GM23338 (cell line): ENCODE measurements at regions not wholly inside any gene's neighbourhood (a gene's known extent, or its start where the extent isn't known, plus 50 kb on each side); places are given as distances from the start of the nearest gene placed in this dataset.

Experiments
- ATAC-seq: fragments of 200-7000 bp; cut with Tn5 transposase; 3 replicates; pipeline ENCODE4 v1.9.1; 2020
- DNase-seq: peaks from one replicate; pipeline ENCODE4 v3.0.0-alpha.2; 2015; ENCODE audit warnings: low spot score
- H2AFZ ChIP-seq: fragments of 200-600 bp; sonication (generic); 2 replicates; pipeline ENCODE4 v1.8.0; 2016; ENCODE audit warnings: antibody characterized with exemption, mild to moderate bottlenecking, moderate library complexity
- H3F3A ChIP-seq: fragments of 200-600 bp; sonication (generic); replicated peaks from 2 replicates; pipeline ENCODE4 v1.8.0; 2017; ENCODE audit warnings: antibody characterized with exemption, mixed run types, low read depth
- H3K27ac ChIP-seq: fragments of 200-600 bp; sonication (generic); 2 replicates; pipeline ENCODE4 v1.6.1; 2016; ENCODE audit warnings: low read depth
- H3K27me3 ChIP-seq: fragments of 200-600 bp; sonication (generic); 2 replicates; pipeline ENCODE4 v1.8.0; 2016; ENCODE audit warnings: mild to moderate bottlenecking, mixed run types, moderate library complexity; ENCODE audit not compliant: insufficient read depth
- H3K36me3 ChIP-seq: fragments of 200-600 bp; sonication (generic); 2 replicates; pipeline ENCODE4 v1.8.0; 2016; ENCODE audit warnings: mild to moderate bottlenecking; ENCODE audit not compliant: insufficient read depth
- H3K4me1 ChIP-seq: fragments of 200-600 bp; sonication (generic); 2 replicates; pipeline ENCODE4 v1.8.0; 2016; ENCODE audit warnings: mild to moderate bottlenecking, moderate library complexity; ENCODE audit not compliant: insufficient read depth
- H3K4me2 ChIP-seq: fragments of 200-600 bp; sonication (generic); 2 replicates; pipeline ENCODE4 v1.7.1; 2017; ENCODE audit warnings: mixed run types
- H3K4me3 ChIP-seq: fragments of 200-600 bp; sonication (generic); 2 replicates; pipeline ENCODE4 v1.6.1; 2016; ENCODE audit warnings: mixed run types
- H3K79me2 ChIP-seq: fragments of 200-600 bp; sonication (generic); replicated peaks from 2 replicates; pipeline ENCODE4 v1.8.0; 2017; ENCODE audit warnings: mild to moderate bottlenecking; ENCODE audit not compliant: insufficient read depth
- H3K9me2 ChIP-seq: fragments of 200-600 bp; sonication (generic); 2 replicates; pipeline ENCODE4 v1.8.0; 2017; ENCODE audit not compliant: insufficient read depth
- H4K20me1 ChIP-seq: fragments of 200-600 bp; sonication (generic); replicated peaks from 2 replicates; pipeline ENCODE4 v1.8.0; 2017; ENCODE audit warnings: mild to moderate bottlenecking; ENCODE audit not compliant: insufficient read depth
- H3K27ac Mint-ChIP-seq: 2 replicates; pipeline ENCODE4 v1.8.0; 2020; ENCODE audit warnings: inconsistent platforms, mild to moderate bottlenecking, moderate library complexity, mixed read lengths
- H3K27me3 Mint-ChIP-seq: 3 replicates; pipeline ENCODE4 v1.8.0; 2022; ENCODE audit warnings: low read depth, mild to moderate bottlenecking, moderate library complexity, mixed read lengths, inconsistent platforms; ENCODE audit not compliant: insufficient read depth, poor library complexity
- H3K36me3 Mint-ChIP-seq: 3 replicates; pipeline ENCODE4 v1.8.0; 2021; ENCODE audit warnings: low read depth, mild to moderate bottlenecking, inconsistent platforms, moderate library complexity, mixed read lengths
- H3K4me1 Mint-ChIP-seq: 3 replicates; pipeline ENCODE4 v1.8.0; 2020; ENCODE audit warnings: mild to moderate bottlenecking, inconsistent platforms, mixed read lengths
- H3K4me3 Mint-ChIP-seq: 3 replicates; pipeline ENCODE4 v1.8.0; 2021; ENCODE audit warnings: moderate library complexity, mild to moderate bottlenecking, inconsistent platforms, mixed read lengths
- H3K9me3 Mint-ChIP-seq: 3 replicates; pipeline ENCODE4 v1.8.0; 2020; ENCODE audit warnings: moderate library complexity, mild to moderate bottlenecking, inconsistent platforms, mixed read lengths
- CREB1 ChIP-seq: fragments of 250-450 bp; sonication (Bioruptor Pico); IDR thresholded peaks from 2 replicates; pipeline ENCODE4 v1.5.0; 2020; ENCODE audit warnings: low read depth, mild to moderate bottlenecking, moderate library complexity
- ETS1 ChIP-seq: IDR thresholded peaks from 2 replicates; pipeline ENCODE4 v1.6.1; 2016; ENCODE audit warnings: antibody characterized with exemption
- EZH2 ChIP-seq: fragments of 200-600 bp; sonication (generic); IDR thresholded peaks from one replicate; pipeline ENCODE4 v1.8.0; 2017; ENCODE audit warnings: antibody characterized with exemption, mild to moderate bottlenecking, low read depth; ENCODE audit not compliant: unreplicated experiment
- EZH2phosphoT487 ChIP-seq: fragments of 200-600 bp; sonication (generic); IDR thresholded peaks from one replicate; pipeline ENCODE4 v1.8.1; 2018; ENCODE audit warnings: antibody characterized with exemption; ENCODE audit not compliant: unreplicated experiment
- NANOG ChIP-seq: IDR thresholded peaks from 2 replicates; pipeline ENCODE4 v1.6.1; 2016; ENCODE audit warnings: antibody characterized with exemption, borderline replicate concordance
- POLR2AphosphoS5 ChIP-seq: IDR thresholded peaks from 2 replicates; pipeline ENCODE4 v1.6.1; 2016; ENCODE audit warnings: antibody characterized with exemption, low read depth
- STAT1 ChIP-seq: IDR thresholded peaks from one replicate; pipeline ENCODE4 v1.6.1; 2016; ENCODE audit warnings: antibody characterized with exemption; ENCODE audit not compliant: unreplicated experiment
- ZNF114 ChIP-seq: fragments of 250-450 bp; sonication (Bioruptor Pico); IDR thresholded peaks from 2 replicates; pipeline ENCODE4 v1.5.0; 2020; ENCODE audit warnings: mild to moderate bottlenecking, moderate library complexity
- ZNF331 ChIP-seq: fragments of 250-450 bp; sonication (Bioruptor Pico); IDR thresholded peaks from 2 replicates; pipeline ENCODE4 v1.5.0; 2020; ENCODE audit warnings: low read depth, mild to moderate bottlenecking, moderate library complexity
- ZNF462 ChIP-seq: fragments of 250-450 bp; sonication (Bioruptor Pico); IDR thresholded peaks from 2 replicates; pipeline ENCODE4 v1.5.0; 2020; ENCODE audit warnings: mild to moderate bottlenecking, moderate library complexity

GRCh38 chr16:63415014-63415413 is 1378.8 kb upstream of the CDH8 start (continued):
- TF ChIP-seq ETS1 (no peak), EZH2 (no peak), CREB1 (CRISPR knock-in tag) (no peak), NANOG (no peak)

GRCh38 chr16:63410594-63410993 is 1374.4 kb upstream of the CDH8 start:
- Histone ChIP-seq H3K4me3 (no peak overlapping the region), H3K4me2 (no peak overlapping the region), H3K4me1 (no peaks in the 10 kb centered on the region), H2AFZ (no peak overlapping the region), H3K79me2 (no peaks in the 10 kb centered on the region), H3K9me2 (no peaks in the 10 kb centered on the region), H3F3A (no peaks in the 10 kb centered on the region), H4K20me1 (no peaks in the 10 kb centered on the region), H3K27ac (no peak overlapping the region), H3K27me3 (no peaks in the 10 kb centered on the region), H3K36me3 (no peaks in the 10 kb centered on the region)
- ATAC-seq (no peak), DNase-seq (no peak)
- no peak overlapping the region for H3K4me3 Mint-ChIP-seq
- H3K27me3 Mint-ChIP-seq: peaks cover 1% of the 10 kb centered on the region
- H3K4me1 Mint-ChIP-seq: no peaks in the 10 kb centered on the region
- no peaks in the 10 kb centered on the region for H3K9me3 Mint-ChIP-seq
- TF ChIP-seq EZH2phosphoT487: no peak
- TF ChIP-seq CREB1 (CRISPR knock-in tag): no peak
- TF ChIP-seq NANOG: no peak
- H3K36me3 Mint-ChIP-seq: no peaks in the 10 kb centered on the region
- H3K27ac Mint-ChIP-seq: no peak overlapping the region

DNA sequence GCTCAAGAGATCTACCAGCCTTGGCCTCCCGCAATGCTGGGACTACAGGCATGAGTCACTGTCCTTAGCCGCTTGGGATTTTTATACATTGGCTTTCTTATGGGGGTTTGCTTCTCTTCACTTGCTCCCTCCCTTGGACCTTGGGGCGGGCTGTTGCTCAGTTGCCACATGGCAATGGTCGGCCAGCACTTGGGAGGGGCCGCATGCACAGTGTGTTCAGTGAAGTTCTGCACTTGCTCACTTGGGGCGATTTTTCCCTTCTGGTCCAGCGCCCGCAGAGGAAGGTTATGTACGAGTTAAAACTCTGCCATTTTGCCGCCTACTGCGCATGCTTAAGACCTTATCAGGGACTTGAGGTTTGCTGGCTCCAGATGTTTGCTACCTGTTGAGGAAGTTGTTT is 1367.6 kb upstream of the CDH8 start:
- H3K4me1 Mint-ChIP-seq: no peaks in the 10 kb centered on the region
- no peak overlapping the region for H3K27ac Mint-ChIP-seq
- Histone ChIP-seq H4K20me1 (no peaks in the 10 kb centered on the region), H3K79me2 (no peaks in the 10 kb centered on the region), H2AFZ (no peak overlapping the region), H3K4me1 (no peaks in the 10 kb centered on the region), H3K4me3 (no peak overlapping the region), H3K27ac (no peak overlapping the region), H3K9me2 (no peaks in the 10 kb centered on the region), H3K4me2 (no peak overlapping the region), H3K27me3 (no peaks in the 10 kb centered on the region), H3K36me3 (no peaks in the 10 kb centered on the region), H3F3A (no peaks in the 10 kb centered on the region)
- H3K9me3 Mint-ChIP-seq: no peaks in the 10 kb centered on the region
- no peak overlapping the region for H3K4me3 Mint-ChIP-seq
- H3K27me3 Mint-ChIP-seq: no peaks in the 10 kb centered on the region
- H3K36me3 Mint-ChIP-seq: no peaks in the 10 kb centered on the region
- no peak for DNase-seq
- ATAC-seq: no peak
- TF ChIP-seq ZNF114 (CRISPR knock-in tag) (no peak), ZNF331 (CRISPR knock-in tag) (no peak), ZNF462 (CRISPR knock-in tag) (no peak), EZH2 (no peak), CREB1 (CRISPR knock-in tag) (no peak), POLR2AphosphoS5 (no peak), STAT1 (no peak), EZH2phosphoT487 (no peak), ETS1 (no peak), NANOG (no peak)
